ENCODE measurements at regions not wholly inside any gene's neighbourhood (a gene's known extent, or its start where the extent isn't known, plus 50 kb on each side); places are given as distances from the start of the nearest gene placed in this dataset.

DNA sequence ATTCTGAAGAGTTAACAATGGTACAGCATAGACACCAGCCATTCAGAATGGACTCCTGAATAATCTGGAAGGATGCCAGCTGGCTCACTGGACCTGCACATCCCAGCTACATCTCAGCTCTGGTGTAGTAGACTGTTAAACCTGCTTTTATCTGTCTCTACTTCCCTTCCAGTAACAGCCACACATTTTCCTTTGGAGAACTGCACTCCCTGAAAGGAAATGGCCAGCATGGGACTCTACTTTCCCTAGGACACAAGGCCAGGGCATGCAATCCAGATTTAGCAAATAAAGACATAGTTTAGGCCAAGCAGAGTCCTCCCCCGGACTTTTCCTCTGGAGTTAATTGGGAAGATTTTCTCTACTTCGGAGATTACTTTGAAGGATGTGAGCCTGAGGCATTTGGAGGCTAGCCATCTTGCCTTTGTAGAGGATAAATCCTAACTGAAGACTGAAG, 82.7 kb upstream of the TCF12 start:
- DNase-seq (no peak), ATAC-seq (no peak)
- Histone ChIP-seq H3K36me3 (no peaks in the 10 kb centered on the region), H3K27ac (no peak overlapping the region), H3K27me3 (no peaks in the 10 kb centered on the region), H3K4me1 (peaks cover 0 to 9% of the 10 kb centered on the region in 2 donors), H3K9me3 (no peaks in the 10 kb centered on the region), H3K4me3 (no peak overlapping the region)
- TF ChIP-seq CTCF (IDR thresholded peaks at IDR 0.05) = no peak
- intact Hi-C loops (cut with DNase I) = no loop called here

- DNase-seq (peak in 1 of 4 donors; percentile 24), ATAC-seq (peak; percentile 55)
- no peak overlapping the region for H3K4me3 ChIP-seq
- peaks cover 0 to 9% of the 10 kb centered on the region in 2 donors for H3K4me1 ChIP-seq
- intact Hi-C loops (cut with DNase I) = no loop called here
- TF ChIP-seq CTCF (IDR thresholded peaks at IDR 0.05) = no peak
- H3K9me3 ChIP-seq = no peaks in the 10 kb centered on the region
- H3K36me3 ChIP-seq = no peaks in the 10 kb centered on the region
- H3K27ac ChIP-seq = no peak overlapping the region
- no peaks in the 10 kb centered on the region for H3K27me3 ChIP-seq
These were observed 86.3 kb upstream of the TCF12 start for GRCh38 chr15:56832125-56832524.

GRCh38 chr15:56831467-56832005, 86.9 kb upstream of the TCF12 start:
- ATAC-seq = no peak
- intact Hi-C loops (cut with DNase I) = no loop called here

GRCh38 chr15:56824175-56824574, 90.9 kb upstream of the ZNF280D start:
- H3K36me3 ChIP-seq = no peaks in the 10 kb centered on the region
- H3K27ac ChIP-seq = no peak overlapping the region
- H3K27me3 ChIP-seq = no peaks in the 10 kb centered on the region
- DNase-seq (peak in 1 of 4 donors; percentile 27), ATAC-seq (no peak)
- no peak for TF ChIP-seq CTCF (IDR thresholded peaks at IDR 0.05)
- H3K4me1 ChIP-seq = no peaks in the 10 kb centered on the region
- no peaks in the 10 kb centered on the region for H3K9me3 ChIP-seq
- intact Hi-C loops (cut with DNase I) = no loop called here
- no peak overlapping the region for H3K4me3 ChIP-seq

More at GRCh38 chr15:56831467-56832005, 86.9 kb upstream of the TCF12 start:
- Histone ChIP-seq H3K9me3 (no peaks in the 10 kb centered on the region), H3K4me1 (peaks cover 0 to 9% of the 10 kb centered on the region in 2 donors), H3K27ac (no peak overlapping the region), H3K27me3 (no peaks in the 10 kb centered on the region), H3K4me3 (no peak overlapping the region), H3K36me3 (no peaks in the 10 kb centered on the region)
- TF ChIP-seq CTCF (IDR thresholded peaks at IDR 0.05) = no peak
- DNase-seq = no peak

DNA sequence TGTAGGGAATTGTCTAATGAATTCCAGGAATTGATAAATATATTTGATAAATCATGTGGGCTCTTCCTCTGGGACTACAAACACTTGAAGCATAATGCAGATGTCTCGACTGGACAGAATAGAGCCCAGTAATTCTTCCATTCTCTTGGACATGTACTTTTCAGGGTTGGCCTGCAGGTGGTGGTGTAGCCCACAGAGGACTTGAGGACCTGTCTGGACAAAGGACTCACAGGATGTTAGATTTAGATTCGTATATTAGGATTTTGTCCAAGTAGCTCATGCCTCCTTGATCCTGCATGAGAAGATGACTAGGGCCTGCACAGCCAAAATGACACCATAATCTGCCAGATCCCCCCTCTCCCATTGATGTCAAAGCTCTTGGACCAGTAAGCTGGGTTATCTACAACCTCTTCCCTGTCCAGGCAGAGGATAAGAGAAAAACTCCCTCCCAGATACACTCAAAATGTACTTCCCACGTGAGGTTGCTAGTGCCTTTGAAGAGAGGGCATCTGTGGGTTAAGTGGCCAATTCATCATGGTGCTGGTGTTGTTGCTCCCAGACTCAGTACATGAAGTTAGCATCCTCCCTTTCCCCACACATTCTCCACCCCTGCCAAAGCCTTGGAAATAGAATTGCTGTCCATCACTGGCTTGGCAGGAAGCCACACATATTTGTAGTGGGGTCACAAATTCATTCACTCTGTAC, 88.6 kb upstream of the ZNF280D start:
- ATAC-seq (peak; percentile 93), DNase-seq (peak in 3 of 4 donors; percentile 31 to 69 (median 44))
- peak; percentile 55 to 63 for TF ChIP-seq CTCF (IDR thresholded peaks at IDR 0.05)

More for the DNA sequence above, 88.6 kb upstream of the ZNF280D start:
- no peak overlapping the region for H3K4me3 ChIP-seq
- no peaks in the 10 kb centered on the region for H3K27me3 ChIP-seq
- no peak overlapping the region for H3K27ac ChIP-seq
- intact Hi-C loops (cut with DNase I) = no loop called here
- no peaks in the 10 kb centered on the region for H3K36me3 ChIP-seq
- H3K9me3 ChIP-seq = no peaks in the 10 kb centered on the region
- H3K4me1 ChIP-seq = no peaks in the 10 kb centered on the region
